ACC112 (cell line): ENCODE measurements at regions not wholly inside any gene's neighbourhood (a gene's known extent, or its start where the extent isn't known, plus 50 kb on each side); places are given as distances from the start of the nearest gene placed in this dataset.

Experiments used
- H2AFZ ChIP-seq: fragments of 200-600 bp; sonication (generic); one replicate; pipeline ENCODE4 v1.6.0; 2017; ENCODE audit warnings: antibody characterized with exemption, low read length; ENCODE audit not compliant: unreplicated experiment
- H3K27ac ChIP-seq: fragments of 200-600 bp; sonication (generic); 2 replicates; pipeline ENCODE4 v1.5.1; 2014; ENCODE audit warnings: low read depth, mild to moderate bottlenecking, antibody characterized with exemption, low read length, moderate library complexity
- H3K27me3 ChIP-seq: fragments of 200-600 bp; sonication (generic); 2 replicates; pipeline ENCODE4 v1.6.1; 2014; ENCODE audit warnings: mild to moderate bottlenecking, antibody characterized with exemption, low read length, moderate library complexity, mixed read lengths; ENCODE audit not compliant: insufficient read depth
- H3K36me3 ChIP-seq: fragments of 200-600 bp; sonication (generic); 2 replicates; pipeline ENCODE4 v1.6.1; 2016; ENCODE audit warnings: mild to moderate bottlenecking, antibody characterized with exemption, low read length, moderate library complexity, mixed read lengths; ENCODE audit not compliant: insufficient read depth
- H3K4me1 ChIP-seq: fragments of 200-600 bp; sonication (generic); one replicate; pipeline ENCODE4 v1.6.1; 2016; ENCODE audit warnings: low read length, mixed read lengths; ENCODE audit not compliant: insufficient read depth, unreplicated experiment, control insufficient read depth
- H3K4me3 ChIP-seq: fragments of 200-600 bp; sonication (generic); 2 replicates; pipeline ENCODE4 v1.5.1; 2014; ENCODE audit warnings: mild to moderate bottlenecking, low read depth, low read length
- H3K79me2 ChIP-seq: fragments of 200-600 bp; sonication (generic); one replicate; pipeline ENCODE4 v1.6.0; 2016; ENCODE audit warnings: low read length; ENCODE audit not compliant: control insufficient read depth, unreplicated experiment, insufficient read depth

DNA sequence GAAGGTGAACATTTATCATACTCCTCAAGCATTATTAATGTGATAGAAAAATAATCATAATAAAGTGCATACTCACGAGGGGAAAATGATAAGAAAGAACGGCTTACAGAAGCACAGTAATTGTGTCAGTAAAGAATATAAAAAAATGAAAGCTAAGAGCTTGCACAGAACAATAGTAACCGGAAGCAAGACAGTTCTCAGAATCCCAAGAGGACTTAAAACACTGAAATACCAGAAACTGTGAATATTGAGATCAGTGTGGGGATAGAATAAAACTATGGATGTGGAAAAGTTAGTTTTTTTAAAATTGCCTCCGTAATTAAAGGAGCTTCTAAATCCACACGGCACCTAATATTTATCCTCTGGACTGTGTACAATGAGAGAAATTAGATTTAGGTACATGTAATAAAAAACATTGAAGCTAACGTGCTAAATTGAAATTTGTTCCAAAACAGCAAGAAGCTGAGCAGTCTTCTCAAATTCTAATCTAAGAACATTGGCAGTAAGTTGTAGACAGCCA lies 482.7 kb downstream of the SLITRK6 start:
- H3K4me1 ChIP-seq, result no peaks in the 10 kb centered on the region
- no peaks in the 10 kb centered on the region for H3K27me3 ChIP-seq
- H3K4me3 ChIP-seq, result peak overlapping the region; percentile 42
- no peaks in the 10 kb centered on the region for H3K36me3 ChIP-seq
- H3K79me2 ChIP-seq, result no peaks in the 10 kb centered on the region
- H2AFZ ChIP-seq, result peak overlapping the region; percentile 24
- H3K27ac ChIP-seq, result no peak overlapping the region

- Histone ChIP-seq H3K36me3 (no peaks in the 10 kb centered on the region), H3K4me1 (no peaks in the 10 kb centered on the region), H3K27me3 (no peaks in the 10 kb centered on the region), H3K27ac (no peak overlapping the region), H3K79me2 (no peaks in the 10 kb centered on the region), H2AFZ (no peak overlapping the region), H3K4me3 (no peak overlapping the region)
Observed at GRCh38 chr13:85314686-85315085, 484.5 kb downstream of the SLITRK6 start.

GRCh38 chr13:85313761-85314503 lies 485.3 kb downstream of the SLITRK6 start:
- no peak overlapping the region for H2AFZ ChIP-seq
- no peaks in the 10 kb centered on the region for H3K27me3 ChIP-seq
- H3K4me3 ChIP-seq, result no peak overlapping the region
- no peaks in the 10 kb centered on the region for H3K79me2 ChIP-seq
- H3K27ac ChIP-seq, result no peak overlapping the region
- H3K36me3 ChIP-seq, result no peaks in the 10 kb centered on the region
- no peaks in the 10 kb centered on the region for H3K4me1 ChIP-seq

- H3K27me3 ChIP-seq, result no peaks in the 10 kb centered on the region
- no peaks in the 10 kb centered on the region for H3K36me3 ChIP-seq
- H3K4me1 ChIP-seq, result no peaks in the 10 kb centered on the region
- no peak overlapping the region for H3K27ac ChIP-seq
- H3K4me3 ChIP-seq, result no peak overlapping the region
- no peak overlapping the region for H2AFZ ChIP-seq
- H3K79me2 ChIP-seq, result no peaks in the 10 kb centered on the region
Observed at GRCh38 chr13:85312071-85312470, 487.1 kb downstream of the SLITRK6 start.

- H3K4me3 ChIP-seq, result no peak overlapping the region
- H3K27ac ChIP-seq, result no peak overlapping the region
- no peaks in the 10 kb centered on the region for H3K27me3 ChIP-seq
- H3K4me1 ChIP-seq, result no peaks in the 10 kb centered on the region
- H2AFZ ChIP-seq, result no peak overlapping the region
- H3K36me3 ChIP-seq, result no peaks in the 10 kb centered on the region
- H3K79me2 ChIP-seq, result no peaks in the 10 kb centered on the region
Observed at GRCh38 chr13:85303630-85304029, 495.6 kb downstream of the SLITRK6 start.

GRCh38 chr13:85298387-85298924 lies 500.8 kb downstream of the SLITRK6 start:
- no peaks in the 10 kb centered on the region for H3K27me3 ChIP-seq
- H3K27ac ChIP-seq, result no peak overlapping the region
- no peaks in the 10 kb centered on the region for H3K4me1 ChIP-seq
- no peaks in the 10 kb centered on the region for H3K36me3 ChIP-seq
- H3K4me3 ChIP-seq, result no peak overlapping the region
- H3K79me2 ChIP-seq, result no peaks in the 10 kb centered on the region
- no peak overlapping the region for H2AFZ ChIP-seq

GRCh38 chr13:85288698-85289097 lies 510.5 kb downstream of the SLITRK6 start:
- no peaks in the 10 kb centered on the region for H3K27me3 ChIP-seq
- H3K4me3 ChIP-seq, result no peak overlapping the region
- H3K27ac ChIP-seq, result no peak overlapping the region
- H3K79me2 ChIP-seq, result no peaks in the 10 kb centered on the region
- no peaks in the 10 kb centered on the region for H3K4me1 ChIP-seq
- H3K36me3 ChIP-seq, result no peaks in the 10 kb centered on the region
- H2AFZ ChIP-seq, result no peak overlapping the region

- H3K79me2 ChIP-seq, result no peaks in the 10 kb centered on the region
- no peak overlapping the region for H3K4me3 ChIP-seq
- H3K4me1 ChIP-seq, result no peaks in the 10 kb centered on the region
- H2AFZ ChIP-seq, result no peak overlapping the region
- no peaks in the 10 kb centered on the region for H3K27me3 ChIP-seq
- no peak overlapping the region for H3K27ac ChIP-seq
- no peaks in the 10 kb centered on the region for H3K36me3 ChIP-seq
Observed at GRCh38 chr13:85287528-85287927, 511.7 kb downstream of the SLITRK6 start.

GRCh38 chr13:85286081-85286480 lies 513.1 kb downstream of the SLITRK6 start:
- no peaks in the 10 kb centered on the region for H3K79me2 ChIP-seq
- no peaks in the 10 kb centered on the region for H3K36me3 ChIP-seq
- no peaks in the 10 kb centered on the region for H3K27me3 ChIP-seq
- no peaks in the 10 kb centered on the region for H3K4me1 ChIP-seq
- no peak overlapping the region for H3K27ac ChIP-seq
- H3K4me3 ChIP-seq, result no peak overlapping the region
- H2AFZ ChIP-seq, result no peak overlapping the region

DNA sequence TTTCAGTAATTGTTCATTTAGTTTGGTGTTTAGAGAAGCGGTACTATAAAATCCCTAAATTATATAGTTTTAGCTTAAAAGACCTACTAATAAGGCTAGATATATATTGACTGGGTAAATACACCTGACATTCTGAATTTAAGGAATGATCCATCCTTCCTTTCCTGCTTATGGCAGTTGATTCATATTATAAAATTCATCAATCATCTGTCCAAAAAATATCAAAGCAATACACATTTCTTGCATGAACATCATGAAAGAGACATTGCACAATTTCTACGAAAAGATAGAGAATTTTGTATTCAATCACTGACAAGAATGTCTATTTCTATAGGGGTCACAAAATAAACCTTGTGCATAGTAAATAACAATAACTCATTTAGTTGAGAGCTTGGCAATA lies 514.9 kb downstream of the SLITRK6 start:
- no peak overlapping the region for H3K4me3 ChIP-seq
- no peaks in the 10 kb centered on the region for H3K27me3 ChIP-seq
- H2AFZ ChIP-seq, result no peak overlapping the region
- no peak overlapping the region for H3K27ac ChIP-seq
- H3K79me2 ChIP-seq, result no peaks in the 10 kb centered on the region
- no peaks in the 10 kb centered on the region for H3K4me1 ChIP-seq
- no peaks in the 10 kb centered on the region for H3K36me3 ChIP-seq

- H3K79me2 ChIP-seq, result no peaks in the 10 kb centered on the region
- no peaks in the 10 kb centered on the region for H3K36me3 ChIP-seq
- no peak overlapping the region for H3K27ac ChIP-seq
- no peak overlapping the region for H3K4me3 ChIP-seq
- H3K27me3 ChIP-seq, result no peaks in the 10 kb centered on the region
- no peaks in the 10 kb centered on the region for H3K4me1 ChIP-seq
- H2AFZ ChIP-seq, result no peak overlapping the region
Observed at GRCh38 chr13:85283408-85283807, 515.8 kb downstream of the SLITRK6 start.
